ENCODE measurements at regions not wholly inside any gene's neighbourhood (a gene's known extent, or its start where the extent isn't known, plus 50 kb on each side); places are given as distances from the start of the nearest gene placed in this dataset.
A peak's percentile ranks its signal among the peaks of the same experiment; 100 is the strongest.

DNA sequence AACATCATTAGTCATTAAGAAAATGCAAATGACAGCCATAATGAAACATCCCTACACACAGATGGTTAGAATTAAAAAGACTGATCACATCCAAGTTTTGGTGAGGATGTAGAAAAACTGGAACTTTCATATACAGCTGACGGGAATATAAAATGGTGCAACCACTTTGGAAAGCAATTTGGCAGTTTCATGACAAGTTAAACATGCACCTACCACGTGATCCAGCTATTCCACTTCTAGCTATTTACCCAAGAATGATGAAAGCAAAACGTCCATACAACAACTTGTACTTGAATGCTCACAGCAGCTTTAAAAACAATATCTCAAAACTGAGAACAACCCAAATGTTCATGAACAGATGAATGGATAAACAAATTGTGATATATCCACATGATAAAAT lies 77.9 kb upstream of the AVPR1A start:
- DNase-seq, result no peak

DNA sequence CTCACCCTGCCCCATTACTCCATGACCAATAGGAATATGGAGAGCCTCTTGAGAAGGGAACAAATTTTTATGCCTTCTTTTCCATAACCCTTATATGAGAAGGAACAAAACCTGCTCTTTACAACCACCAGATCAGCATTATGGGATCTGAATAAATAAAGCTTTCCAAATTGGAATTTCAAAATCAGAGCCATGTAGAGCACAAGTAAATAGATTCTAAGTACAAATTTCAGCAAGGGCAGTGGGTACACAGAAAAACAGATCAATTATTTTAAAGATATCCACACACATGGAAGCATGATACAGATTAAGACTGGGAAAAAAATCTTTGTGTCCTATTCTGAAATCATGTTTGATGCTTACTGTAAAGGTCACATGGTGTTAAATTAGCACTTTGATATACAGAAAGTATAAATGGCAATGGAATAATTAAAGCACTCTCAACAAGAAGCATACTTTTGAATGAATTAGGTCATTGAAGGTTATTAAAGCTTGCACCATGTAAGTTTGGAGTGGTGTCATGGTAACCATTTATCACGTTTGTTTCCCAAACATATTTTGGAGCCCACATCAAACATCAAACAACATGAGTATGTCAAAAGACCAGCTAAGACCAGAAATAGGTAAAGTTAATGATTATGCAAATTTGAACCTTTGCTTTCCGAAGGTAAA lies 75.9 kb upstream of the AVPR1A start:
- DNase-seq, result no peak

DNA sequence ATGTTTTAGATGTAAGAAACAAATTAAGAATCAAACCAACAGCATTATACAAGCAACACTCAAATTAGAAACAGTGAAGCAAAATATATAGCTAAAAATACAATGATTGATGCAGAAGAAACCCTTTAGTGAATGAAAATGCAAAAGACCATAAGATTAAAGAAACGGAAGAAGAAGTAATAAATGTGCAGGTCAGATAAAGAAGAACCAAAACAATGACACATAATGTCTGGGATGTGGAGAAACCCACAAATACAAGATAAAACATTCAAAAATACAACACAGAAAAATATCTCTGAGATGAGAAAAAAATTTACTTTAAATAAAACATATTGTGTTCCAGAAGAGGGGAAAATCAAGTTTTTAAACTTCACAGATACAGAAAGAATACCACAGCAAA lies 73.4 kb upstream of the AVPR1A start:
- peak; percentile 77 for DNase-seq

DNA sequence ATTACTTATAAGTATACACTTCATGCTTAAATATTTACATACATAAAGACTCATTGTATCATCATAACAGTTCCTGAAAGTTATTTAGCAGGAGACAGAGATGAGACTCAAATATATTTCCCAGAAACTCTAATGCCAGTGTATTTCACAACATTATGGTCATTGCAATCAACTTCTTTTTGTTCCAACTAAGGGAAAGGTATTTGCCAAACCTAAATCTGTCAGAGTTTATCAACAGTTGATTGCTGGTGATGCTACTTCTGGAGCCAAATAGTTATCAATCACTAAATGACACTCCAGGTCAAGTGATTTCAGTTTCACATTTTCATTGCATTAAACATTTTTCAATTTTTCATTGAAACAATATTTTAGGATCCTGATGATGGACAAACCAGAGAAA lies 72.1 kb upstream of the AVPR1A start:
- no peak for DNase-seq

DNA sequence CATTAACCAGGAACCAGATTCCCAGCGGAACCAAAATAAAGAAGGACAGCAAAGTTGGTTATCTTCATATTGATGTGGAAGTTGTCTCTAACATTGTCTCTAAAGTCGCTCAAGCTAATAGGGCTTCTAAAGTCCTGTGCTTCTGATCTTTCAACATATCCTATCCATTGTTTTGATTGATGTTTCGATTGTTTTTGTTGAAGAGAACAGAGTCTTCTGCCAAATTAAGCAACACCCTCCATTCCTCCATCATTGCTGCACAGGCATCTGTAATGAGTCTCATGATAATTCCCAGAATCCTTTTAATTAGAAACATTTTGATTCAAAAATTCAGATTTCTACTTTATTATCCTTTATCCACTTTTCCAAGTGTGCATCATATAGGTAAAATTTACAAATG lies 71.6 kb upstream of the AVPR1A start:
- no peak for DNase-seq

DNA sequence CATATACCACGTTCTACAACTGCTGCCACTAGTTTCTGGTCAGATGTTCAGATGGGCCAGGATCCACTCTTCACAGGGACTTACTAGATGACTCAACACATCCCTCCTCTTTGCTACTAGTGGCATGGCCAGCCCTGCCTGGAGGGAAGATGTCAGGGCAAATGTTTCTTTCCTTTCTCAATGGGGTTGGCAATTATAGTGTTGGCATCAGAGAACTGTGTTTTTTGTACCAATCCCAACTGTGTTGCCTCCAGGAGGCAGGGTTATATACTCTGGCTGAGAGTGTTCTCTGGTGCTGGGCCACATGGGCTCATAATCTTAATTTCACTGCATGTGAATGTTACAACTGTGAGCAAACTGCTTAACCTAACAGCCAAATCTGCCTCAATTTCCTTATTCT lies 69.9 kb upstream of the AVPR1A start:
- peak; percentile 15 for DNase-seq

GRCh38 chr12:63212316-63212715 lies 61.3 kb upstream of the AVPR1A start:
- DNase-seq, result no peak

DNA sequence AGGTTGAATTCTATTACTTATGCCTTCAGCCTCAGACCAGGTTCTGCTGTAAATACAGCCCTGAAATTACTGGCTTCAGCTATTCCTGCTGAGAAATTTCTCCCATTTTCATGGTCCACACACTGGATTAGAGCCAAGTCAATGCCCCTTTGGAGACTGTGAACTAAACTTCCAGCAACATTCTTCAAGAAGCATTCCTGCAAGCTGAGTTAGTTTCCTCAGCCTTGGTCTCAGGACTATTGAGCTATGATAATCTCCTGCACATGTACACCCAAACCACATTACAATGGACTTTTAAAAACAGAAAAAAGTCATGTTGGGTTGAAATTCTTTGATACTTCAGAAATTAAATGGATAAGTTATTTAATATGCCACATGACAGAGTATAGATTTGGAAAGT lies 58.0 kb upstream of the AVPR1A start:
- DNase-seq, result no peak

GRCh38 chr12:63206909-63207308 lies 55.9 kb upstream of the AVPR1A start:
- peak; percentile 74 for DNase-seq

DNA sequence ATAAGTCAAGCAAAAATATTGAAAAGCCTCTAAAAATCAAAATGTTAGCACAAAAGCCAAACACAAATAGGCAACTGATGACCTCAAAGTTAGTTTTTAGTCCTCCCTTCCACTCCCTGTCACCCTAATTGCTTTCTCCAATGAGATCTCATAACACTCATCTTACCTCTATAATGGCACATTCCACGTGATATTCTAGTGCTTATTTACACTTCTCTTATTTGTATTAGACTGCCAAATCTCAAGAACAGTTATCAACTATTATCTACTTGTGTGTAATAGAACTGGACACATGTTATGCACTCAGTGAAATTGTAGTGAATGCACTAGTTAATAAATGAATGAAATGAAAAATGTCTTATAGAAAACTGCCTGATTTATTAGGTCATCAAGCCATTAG lies 55.5 kb upstream of the AVPR1A start:
- no peak for DNase-seq

Measured in hematopoietic multipotent progenitor cell treated with erythropoietin and hydrocortisone succinate and interleukin-3 and kit ligand, for 4 days (in vitro differentiated cells).